T-cell (primary cell): ENCODE measurements at regions not wholly inside any gene's neighbourhood (a gene's known extent, or its start where the extent isn't known, plus 50 kb on each side); places are given as distances from the start of the nearest gene placed in this dataset.

Experiments used
- ATAC-seq, 4 experiments: fragments of 200-7000 bp in 3 of 4; fragments of 150-1000 bp in 1 of 4; cut with Tn5 transposase; replicated peaks in 1 of 4; 1 replicate in 3 of 4; 2 replicates in 1 of 4; pipeline ENCODE4 v1.10.0; 2021; ENCODE audit warnings: moderate library complexity in 3 of 4, mild to moderate bottlenecking in 2 of 4, moderate number of reproducible peaks in 1 of 4
- CTCF ChIA-PET, 2 donors: fragments of 300-600 bp; sonication (Branson Sonifier 250); formaldehyde crosslinking; loops; one replicate each; lab custom pipeline; 2022; ENCODE audit warnings: antibody characterized with exemption in 2 of 2; lab: Charles Lee
- POLR2A ChIA-PET, 2 donors: fragments of 300-600 bp; sonication (Branson Sonifier 250); formaldehyde crosslinking; loops; one replicate each; lab custom pipeline; 2022; ENCODE audit warnings: antibody characterized with exemption in 2 of 2; lab: Charles Lee
- DNase-seq, 35 experiments: peaks; one replicate each; pipeline versions ENCODE4 v3.0.0 to v3.0.0-alpha.2; 2013 to 2023
- H3K27ac ChIP-seq: one replicate; pipeline ENCODE4 v1.5.1; 2013; ENCODE audit warnings: low read length
- H3K27me3 ChIP-seq, 2 experiments: replicated peaks in 1 of 2; 1 replicate in 1 of 2; 2 replicates in 1 of 2; pipeline versions ENCODE4 v1.6.1 to v1.7.0; 2013; ENCODE audit warnings: low read length in 1 of 2, mixed read lengths in 1 of 2; ENCODE audit not compliant: control insufficient read depth in 2 of 2, insufficient read depth in 2 of 2; ENCODE audit errors: extremely low read depth in 1 of 2
- H3K36me3 ChIP-seq, 2 donors: 1 replicate in 1 of 2; 2 replicates in 1 of 2; pipeline versions ENCODE4 v1.6.1 to v1.7.0; 2013; ENCODE audit warnings: low read length in 1 of 2; ENCODE audit not compliant: control insufficient read depth in 2 of 2, insufficient read depth in 1 of 2; ENCODE audit errors: extremely low read depth in 1 of 2
- H3K4me1 ChIP-seq, 2 experiments: 1 replicate in 1 of 2; 2 replicates in 1 of 2; pipeline versions ENCODE4 v1.6.1 to v1.7.0; 2013; ENCODE audit warnings: low read length in 2 of 2, mixed read lengths in 1 of 2; ENCODE audit not compliant: insufficient read depth in 2 of 2, control insufficient read depth in 1 of 2; ENCODE audit errors: extremely low read depth in 1 of 2
- H3K4me3 ChIP-seq, 2 donors: 1 replicate in 1 of 2; 2 replicates in 1 of 2; pipeline versions ENCODE4 v1.5.1 to v1.7.0; 2013; ENCODE audit warnings: mild to moderate bottlenecking in 2 of 2, low read length in 1 of 2, moderate library complexity in 1 of 2; ENCODE audit not compliant: control insufficient read depth in 1 of 2; ENCODE audit errors: extremely low read depth in 1 of 2
- H3K9me3 ChIP-seq: 2 replicates; pipeline ENCODE4 v1.7.0; 2013
- H3K27ac Mint-ChIP-seq, 2 donors: one replicate each; pipeline ENCODE4 v1.8.0; 2020 to 2021; ENCODE audit warnings: mild to moderate bottlenecking in 2 of 2, mixed read lengths in 2 of 2
- H3K27me3 Mint-ChIP-seq, 2 donors: one replicate each; pipeline ENCODE4 v1.8.0; 2021 to 2022; ENCODE audit warnings: mixed read lengths in 2 of 2
- H3K36me3 Mint-ChIP-seq: one replicate; pipeline ENCODE4 v1.8.0; 2021; ENCODE audit warnings: mixed read lengths
- H3K4me1 Mint-ChIP-seq, 3 donors: one replicate each; pipeline ENCODE4 v1.8.0; 2020 to 2022; ENCODE audit warnings: mixed read lengths in 3 of 3, mild to moderate bottlenecking in 1 of 3
- H3K4me3 Mint-ChIP-seq, 3 donors: one replicate each; pipeline ENCODE4 v1.8.0; 2020 to 2022; ENCODE audit warnings: mild to moderate bottlenecking in 3 of 3, mixed read lengths in 3 of 3, moderate library complexity in 3 of 3
- H3K9me3 Mint-ChIP-seq, 3 donors: one replicate each; pipeline ENCODE4 v1.8.0; 2020 to 2022; ENCODE audit warnings: mixed read lengths in 3 of 3
- WGBS: methylation state at CpG from one replicate; pipeline ENCODE4 v1.1.5; 2013; ENCODE audit warnings: missing lambda C conversion rate; ENCODE audit not compliant: insufficient coverage; 5-methylcytosine and 5-hydroxymethylcytosine counted together

- ATAC-seq (no peak), DNase-seq (no peak)
- H3K27ac ChIP-seq: no peak overlapping the region
- POLR2A ChIA-PET: no interaction called here
- no peak overlapping the region for H3K4me3 Mint-ChIP-seq
- no peaks in the 10 kb centered on the region for H3K4me1 Mint-ChIP-seq
- no peaks in the 10 kb centered on the region for H3K36me3 ChIP-seq
- H3K9me3 ChIP-seq: no peaks in the 10 kb centered on the region
- H3K36me3 Mint-ChIP-seq: no peaks in the 10 kb centered on the region
- H3K4me1 ChIP-seq: no peaks in the 10 kb centered on the region
- H3K9me3 Mint-ChIP-seq: peaks cover 8 to 33% (median 17%) of the 10 kb centered on the region in 3 donors
- H3K27me3 ChIP-seq: no peaks in the 10 kb centered on the region
- CTCF ChIA-PET: no interaction called here
- WGBS: 60% methylated on average over 1 of the region's 1 CpG
- H3K27me3 Mint-ChIP-seq: no peaks in the 10 kb centered on the region
- H3K4me3 ChIP-seq: no peak overlapping the region
- no peak overlapping the region for H3K27ac Mint-ChIP-seq
Observed at GRCh38 chr13:54226876-54227275, 1198.3 kb downstream of the OLFM4 start.

- no peaks in the 10 kb centered on the region for H3K36me3 ChIP-seq
- H3K27ac Mint-ChIP-seq: no peak overlapping the region
- no peak overlapping the region for H3K27ac ChIP-seq
- ChIA-PET POLR2A (interaction anchor here in 1 of 2 donors (0.6 kb wide), 1 partner anchor 258 kb away, joined by 4 read pairs; no protein-coding TSS in a partner anchor), CTCF (interaction anchor here in 1 of 2 donors (1.2 kb wide), 1 partner anchor 1266 kb away, joined by 3 read pairs; no protein-coding TSS in a partner anchor)
- ATAC-seq (no peak), DNase-seq (no peak)
- H3K36me3 Mint-ChIP-seq: no peaks in the 10 kb centered on the region
- H3K4me1 Mint-ChIP-seq: no peaks in the 10 kb centered on the region
- H3K4me1 ChIP-seq: no peaks in the 10 kb centered on the region
- H3K4me3 ChIP-seq: no peak overlapping the region
- H3K9me3 ChIP-seq: no peaks in the 10 kb centered on the region
- no CpG with 5 or more reads among the region's 1 CpG for WGBS
- H3K4me3 Mint-ChIP-seq: no peak overlapping the region
- no peaks in the 10 kb centered on the region for H3K27me3 ChIP-seq
- no peaks in the 10 kb centered on the region for H3K27me3 Mint-ChIP-seq
- peaks cover 4 to 15% (median 10%) of the 10 kb centered on the region in 3 donors for H3K9me3 Mint-ChIP-seq
Observed at GRCh38 chr13:54232700-54233099, 1204.1 kb downstream of the OLFM4 start.

- H3K4me3 Mint-ChIP-seq: no peak overlapping the region
- H3K9me3 Mint-ChIP-seq: peaks cover 7 to 14% (median 8%) of the 10 kb centered on the region in 3 donors
Observed at GRCh38 chr13:54234607-54235006, 1206.0 kb downstream of the OLFM4 start.

GRCh38 chr13:54241719-54242118, 1213.1 kb downstream of the OLFM4 start:
- ChIA-PET CTCF (interaction anchor here in 1 of 2 donors (0.6 kb wide), 1 partner anchor 1271 kb away, joined by 3 read pairs; no protein-coding TSS in a partner anchor), POLR2A (no interaction called here)
- Histone ChIP-seq H3K4me3 (no peak overlapping the region), H3K9me3 (peaks cover 3% of the 10 kb centered on the region), H3K36me3 (no peaks in the 10 kb centered on the region), H3K27me3 (no peaks in the 10 kb centered on the region), H3K27ac (no peak overlapping the region), H3K4me1 (no peaks in the 10 kb centered on the region)
- H3K27me3 Mint-ChIP-seq: no peaks in the 10 kb centered on the region
- peaks cover 3 to 17% (median 14%) of the 10 kb centered on the region in 3 donors for H3K9me3 Mint-ChIP-seq
- DNase-seq (no peak), ATAC-seq (no peak)
- no peak overlapping the region for H3K4me3 Mint-ChIP-seq
- H3K4me1 Mint-ChIP-seq: no peaks in the 10 kb centered on the region
- no peaks in the 10 kb centered on the region for H3K36me3 Mint-ChIP-seq
- no peak overlapping the region for H3K27ac Mint-ChIP-seq

More at GRCh38 chr13:54234607-54235006, 1206.0 kb downstream of the OLFM4 start:
- Histone ChIP-seq H3K4me1 (no peaks in the 10 kb centered on the region), H3K36me3 (no peaks in the 10 kb centered on the region), H3K27me3 (no peaks in the 10 kb centered on the region), H3K9me3 (no peaks in the 10 kb centered on the region), H3K27ac (no peak overlapping the region), H3K4me3 (no peak overlapping the region)
- H3K36me3 Mint-ChIP-seq: no peaks in the 10 kb centered on the region
- CTCF ChIA-PET: no interaction called here
- no peak overlapping the region for H3K27ac Mint-ChIP-seq
- ATAC-seq (no peak), DNase-seq (no peak)
- WGBS: no CpG with 5 or more reads among the region's 7 CpGs
- no peaks in the 10 kb centered on the region for H3K27me3 Mint-ChIP-seq
- H3K4me1 Mint-ChIP-seq: no peaks in the 10 kb centered on the region
- POLR2A ChIA-PET: interaction anchor here in 1 of 2 donors (0.5 kb wide), 1 partner anchor 13 kb away, joined by 3 read pairs; no protein-coding TSS in a partner anchor

- Mint-ChIP-seq H3K27me3 (no peaks in the 10 kb centered on the region), H3K9me3 (peaks cover 11 to 23% (median 19%) of the 10 kb centered on the region in 3 donors), H3K4me1 (no peaks in the 10 kb centered on the region), H3K27ac (no peak overlapping the region), H3K36me3 (no peaks in the 10 kb centered on the region), H3K4me3 (no peak overlapping the region)
- WGBS: no CpG with 5 or more reads among the region's 3 CpGs
- ChIA-PET CTCF (no interaction called here), POLR2A (interaction anchor here in 1 of 2 donors (0.5 kb wide), 1 partner anchor 14 kb away, joined by 3 read pairs; no protein-coding TSS in a partner anchor)
- Histone ChIP-seq H3K9me3 (no peaks in the 10 kb centered on the region), H3K27ac (no peak overlapping the region), H3K36me3 (no peaks in the 10 kb centered on the region), H3K4me3 (no peak overlapping the region), H3K27me3 (no peaks in the 10 kb centered on the region), H3K4me1 (no peaks in the 10 kb centered on the region)
- ATAC-seq (no peak), DNase-seq (no peak)
Observed at GRCh38 chr13:54248306-54248705, 1219.7 kb downstream of the OLFM4 start.

GRCh38 chr13:54261856-54262255, 1233.2 kb downstream of the OLFM4 start:
- Histone ChIP-seq H3K36me3 (no peaks in the 10 kb centered on the region), H3K9me3 (no peaks in the 10 kb centered on the region), H3K4me1 (no peaks in the 10 kb centered on the region), H3K4me3 (no peak overlapping the region), H3K27ac (no peak overlapping the region), H3K27me3 (no peaks in the 10 kb centered on the region)
- H3K27me3 Mint-ChIP-seq: no peaks in the 10 kb centered on the region
- H3K4me1 Mint-ChIP-seq: no peaks in the 10 kb centered on the region
- no peak for DNase-seq
- WGBS: 20% methylated on average over 1 of the region's 2 CpGs
- POLR2A ChIA-PET: no interaction called here
- no peaks in the 10 kb centered on the region for H3K36me3 Mint-ChIP-seq
- ATAC-seq: no peak
- H3K4me3 Mint-ChIP-seq: no peak overlapping the region
- H3K27ac Mint-ChIP-seq: no peak overlapping the region
- H3K9me3 Mint-ChIP-seq: peaks cover 14 to 23% (median 19%) of the 10 kb centered on the region in 3 donors
- CTCF ChIA-PET: no interaction called here

- Mint-ChIP-seq H3K9me3 (peaks cover 17 to 27% (median 19%) of the 10 kb centered on the region in 3 donors), H3K27me3 (no peaks in the 10 kb centered on the region), H3K4me1 (no peaks in the 10 kb centered on the region), H3K4me3 (no peak overlapping the region), H3K27ac (no peak overlapping the region), H3K36me3 (no peaks in the 10 kb centered on the region)
- CTCF ChIA-PET: no interaction called here
- H3K27me3 ChIP-seq: no peaks in the 10 kb centered on the region
- no peak overlapping the region for H3K4me3 ChIP-seq
- no peaks in the 10 kb centered on the region for H3K9me3 ChIP-seq
- no peaks in the 10 kb centered on the region for H3K4me1 ChIP-seq
- DNase-seq (no peak), ATAC-seq (no peak)
- POLR2A ChIA-PET: no interaction called here
- no peaks in the 10 kb centered on the region for H3K36me3 ChIP-seq
- no peak overlapping the region for H3K27ac ChIP-seq
Observed at GRCh38 chr13:54263868-54264267, 1235.3 kb downstream of the OLFM4 start.
